GM23248 (cell line): ENCODE measurements at regions not wholly inside any gene's neighbourhood (a gene's known extent, or its start where the extent isn't known, plus 50 kb on each side); places are given as distances from the start of the nearest gene placed in this dataset.

ENCODE experiments used
- EZH2 ChIP-seq: fragments of 200-600 bp; sonication (generic); IDR thresholded peaks from 2 replicates; pipeline ENCODE4 v1.6.1; 2018; ENCODE audit warnings: antibody characterized with exemption, mild to moderate bottlenecking; ENCODE audit not compliant: insufficient read depth, poor library complexity, severe bottlenecking
- EZH2phosphoT487 ChIP-seq: fragments of 200-600 bp; sonication (generic); IDR thresholded peaks from 2 replicates; pipeline ENCODE4 v1.6.1; 2018; ENCODE audit warnings: antibody characterized with exemption, moderate library complexity, mild to moderate bottlenecking, low read depth; ENCODE audit not compliant: insufficient read depth

GRCh38 chr5:82723168-82723567, 354.0 kb downstream of the TMEM167A start:
- TF ChIP-seq EZH2 (no peak), EZH2phosphoT487 (no peak)
